B cell (primary cell): ENCODE measurements at regions not wholly inside any gene's neighbourhood (a gene's known extent, or its start where the extent isn't known, plus 50 kb on each side); places are given as distances from the start of the nearest gene placed in this dataset.

Experiments used
- CTCF ChIP-seq: fragments of 200-600 bp; IDR thresholded peaks from one replicate; pipeline ENCODE4 v1.8.0; 2022; ENCODE audit warnings: antibody characterized with exemption, mild to moderate bottlenecking
- EZH2 ChIP-seq: IDR thresholded peaks from 2 replicates; pipeline ENCODE4 v1.6.1; 2012; ENCODE audit warnings: borderline replicate concordance, low read depth, mild to moderate bottlenecking, moderate library complexity, low read length; ENCODE audit not compliant: insufficient read depth, poor library complexity, severe bottlenecking

- no peak for TF ChIP-seq EZH2
- TF ChIP-seq CTCF = no peak
Observed at GRCh38 chr3:105253225-105253624, 113.5 kb upstream of the ALCAM start.
